Esophagus squamous epithelium (tissue), 5 donors: ENCODE measurements at regions not wholly inside any gene's neighbourhood (a gene's known extent, or its start where the extent isn't known, plus 50 kb on each side); places are given as distances from the start of the nearest gene placed in this dataset.
"Not testable (repeated sequence)": the region's sequence is repeated elsewhere in the genome, so short reads cannot be mapped to it uniquely, and the experiment has no call there.

ENCODE experiments used
- DNase-seq: peaks from one replicate; lab custom pipeline; 2025; lab: John Stamatoyannopoulos, UW
- H3K27ac ChIP-seq, 4 donors: fragments of 200-600 bp; sonication (generic); one replicate each; pipeline ENCODE4 v1.5.1; 2016 to 2019; ENCODE audit warnings: mild to moderate bottlenecking in 1 of 4
- H3K27me3 ChIP-seq, 4 donors: fragments of 200-600 bp; sonication (generic); 1 replicate in 3 of 4; 2 replicates in 1 of 4; pipeline versions ENCODE4 v1.5.1 to v1.6.0; 2017 to 2021; ENCODE audit warnings: antibody characterized with exemption in 1 of 4
- H3K36me3 ChIP-seq, 3 donors: fragments of 200-600 bp; sonication (generic); one replicate each; pipeline ENCODE4 v1.5.1; 2016 to 2019
- H3K4me1 ChIP-seq, 3 donors: fragments of 200-600 bp; sonication (generic); one replicate each; pipeline ENCODE4 v1.5.1; 2017 to 2019
- H3K4me3 ChIP-seq, 4 donors: fragments of 200-600 bp; sonication (generic); 1 replicate in 3 of 4; 2 replicates in 1 of 4; pipeline ENCODE4 v1.5.1; 2016 to 2019; ENCODE audit warnings: mild to moderate bottlenecking in 2 of 4, moderate library complexity in 1 of 4
- H3K9me3 ChIP-seq, 3 donors: fragments of 200-600 bp; sonication (generic); one replicate each; pipeline ENCODE4 v1.5.1; 2016 to 2019
- POLR2A ChIP-seq, 4 donors: fragments of 450-650 bp; IDR thresholded peaks; one replicate each; pipeline ENCODE4 v1.6.1; 2017; ENCODE audit warnings: antibody characterized with exemption in 4 of 4, mild to moderate bottlenecking in 4 of 4, moderate library complexity in 3 of 4
- WGBS, 2 donors: methylation state at CpG; one replicate each; pipeline ENCODE4 v1.1.5; 2018; 5-methylcytosine and 5-hydroxymethylcytosine counted together
- intact Hi-C: fragments of 100-400 bp; cut with DNase I; formaldehyde crosslinking; loops from one replicate; pipeline ENCODE4 v1.15.0; 2022
- TF ChIP-seq, protein P1 (sequence below), 6 experiments: fragments of 450-650 bp in 4 of 6; fragments of 200-600 bp in 2 of 6; sonication (generic) in 2 of 6; IDR thresholded peaks; one replicate each; pipeline ENCODE4 v1.5.1; 2016 to 2019; ENCODE audit warnings: antibody characterized with exemption in 6 of 6, mild to moderate bottlenecking in 4 of 6, moderate library complexity in 4 of 6
- donor health status: DM: yes; HTN: yes; CAD: no.

DNA sequence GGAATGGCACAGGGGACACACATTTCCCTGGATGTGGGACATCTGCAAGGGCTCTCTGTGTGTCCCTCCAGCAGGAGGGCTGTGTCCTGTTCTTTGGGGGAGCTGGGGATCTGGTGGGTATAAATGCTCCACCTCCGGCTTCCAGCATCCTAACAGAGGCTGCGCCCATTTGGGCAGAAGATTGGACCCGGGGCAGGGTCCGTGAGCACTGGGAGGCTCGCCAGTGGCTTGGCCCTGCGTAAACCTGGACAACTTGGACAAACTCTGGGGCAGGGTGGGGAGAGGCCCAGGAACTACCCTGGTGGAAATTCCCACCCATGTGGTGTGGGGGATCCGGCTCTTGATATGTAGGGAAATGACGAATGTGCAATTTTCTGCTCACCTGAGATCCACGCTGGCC lies 80.9 kb downstream of the GADD45G start:
- intact Hi-C loops: no loop called here
- Histone ChIP-seq H3K27ac (peak overlapping the region in 1 of 4 donors; percentile 54), H3K36me3 (no peaks in the 10 kb centered on the region), H3K27me3 (no peaks in the 10 kb centered on the region), H3K9me3 (no peaks in the 10 kb centered on the region), H3K4me3 (no peak overlapping the region), H3K4me1 (peaks cover 13 to 37% (median 17%) of the 10 kb centered on the region in 3 donors)
- TF ChIP-seq, protein P1, sequence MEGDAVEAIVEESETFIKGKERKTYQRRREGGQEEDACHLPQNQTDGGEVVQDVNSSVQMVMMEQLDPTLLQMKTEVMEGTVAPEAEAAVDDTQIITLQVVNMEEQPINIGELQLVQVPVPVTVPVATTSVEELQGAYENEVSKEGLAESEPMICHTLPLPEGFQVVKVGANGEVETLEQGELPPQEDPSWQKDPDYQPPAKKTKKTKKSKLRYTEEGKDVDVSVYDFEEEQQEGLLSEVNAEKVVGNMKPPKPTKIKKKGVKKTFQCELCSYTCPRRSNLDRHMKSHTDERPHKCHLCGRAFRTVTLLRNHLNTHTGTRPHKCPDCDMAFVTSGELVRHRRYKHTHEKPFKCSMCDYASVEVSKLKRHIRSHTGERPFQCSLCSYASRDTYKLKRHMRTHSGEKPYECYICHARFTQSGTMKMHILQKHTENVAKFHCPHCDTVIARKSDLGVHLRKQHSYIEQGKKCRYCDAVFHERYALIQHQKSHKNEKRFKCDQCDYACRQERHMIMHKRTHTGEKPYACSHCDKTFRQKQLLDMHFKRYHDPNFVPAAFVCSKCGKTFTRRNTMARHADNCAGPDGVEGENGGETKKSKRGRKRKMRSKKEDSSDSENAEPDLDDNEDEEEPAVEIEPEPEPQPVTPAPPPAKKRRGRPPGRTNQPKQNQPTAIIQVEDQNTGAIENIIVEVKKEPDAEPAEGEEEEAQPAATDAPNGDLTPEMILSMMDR (IDR thresholded peaks at IDR 0.05): no peak
- no peak for TF ChIP-seq POLR2A (IDR thresholded peaks at IDR 0.05)
- no peak for DNase-seq
- 28 to 63% methylated on average over 3 to 4 of the region's 9 CpGs for WGBS, 2 donors

DNA sequence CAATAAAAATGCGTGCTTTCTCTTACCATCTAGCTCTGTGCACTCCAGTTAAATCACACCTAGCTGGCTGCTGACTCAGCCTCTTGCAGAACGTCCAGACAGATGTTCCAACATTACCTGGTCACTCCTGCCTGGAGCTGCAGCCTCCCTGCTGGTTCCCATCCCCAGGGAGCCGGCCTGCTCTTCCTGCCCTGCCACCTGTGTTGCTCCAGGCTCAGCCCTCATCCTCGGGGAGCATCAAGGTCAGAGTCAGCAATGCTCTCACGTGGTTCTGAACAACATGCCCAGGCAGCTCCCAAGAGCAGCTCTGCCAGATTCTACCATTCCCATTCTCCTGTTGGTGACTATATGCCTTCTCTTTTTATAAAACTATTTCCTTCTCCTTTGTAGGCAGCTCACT lies 81.3 kb downstream of the GADD45G start:
- 25 to 41% methylated on average over 5 of the region's 5 CpGs for WGBS, 2 donors
- H3K36me3 ChIP-seq: no peaks in the 10 kb centered on the region
- no peaks in the 10 kb centered on the region for H3K9me3 ChIP-seq
- peak overlapping the region in 3 of 4 donors; percentile 23 to 54 (median 37) for H3K27ac ChIP-seq
- no peak for TF ChIP-seq POLR2A (IDR thresholded peaks at IDR 0.05)
- TF ChIP-seq, protein P1 (IDR thresholded peaks at IDR 0.05): no peak
- peaks cover 13 to 37% (median 17%) of the 10 kb centered on the region in 3 donors for H3K4me1 ChIP-seq
- no peaks in the 10 kb centered on the region for H3K27me3 ChIP-seq
- no peak overlapping the region for H3K4me3 ChIP-seq
- no peak for DNase-seq
- intact Hi-C loops: no loop called here

DNA sequence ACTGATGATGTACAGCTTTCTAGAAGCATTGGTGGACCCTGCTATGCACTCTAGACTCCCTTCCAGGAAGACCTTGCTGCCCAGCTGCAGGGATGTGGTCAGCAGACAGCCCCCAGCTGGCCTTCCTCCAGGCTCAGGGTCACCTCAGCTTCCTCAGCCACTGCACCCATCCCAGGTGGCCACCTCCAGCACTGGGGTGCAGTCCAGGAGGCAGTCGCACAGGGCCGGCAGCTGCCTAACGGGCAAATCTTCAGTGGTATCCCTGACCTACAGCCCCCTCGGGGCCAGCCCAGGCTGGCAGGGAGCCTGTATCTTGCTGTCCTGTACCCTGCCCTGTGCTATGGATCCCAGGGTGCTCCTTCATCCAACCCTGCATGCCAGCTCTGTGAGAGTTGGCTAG lies 81.8 kb downstream of the GADD45G start:
- no peak overlapping the region for H3K4me3 ChIP-seq
- peak overlapping the region in 3 of 4 donors; percentile 23 to 54 (median 37) for H3K27ac ChIP-seq
- no peak for DNase-seq
- H3K27me3 ChIP-seq: no peaks in the 10 kb centered on the region
- intact Hi-C loops: no loop called here
- TF ChIP-seq, protein P1 (IDR thresholded peaks at IDR 0.05): no peak
- no peak for TF ChIP-seq POLR2A (IDR thresholded peaks at IDR 0.05)
- WGBS, 2 donors: no CpG with 5 or more reads among the region's 4 CpGs
- no peaks in the 10 kb centered on the region for H3K36me3 ChIP-seq
- peaks cover 13 to 37% (median 17%) of the 10 kb centered on the region in 3 donors for H3K4me1 ChIP-seq
- H3K9me3 ChIP-seq: no peaks in the 10 kb centered on the region

DNA sequence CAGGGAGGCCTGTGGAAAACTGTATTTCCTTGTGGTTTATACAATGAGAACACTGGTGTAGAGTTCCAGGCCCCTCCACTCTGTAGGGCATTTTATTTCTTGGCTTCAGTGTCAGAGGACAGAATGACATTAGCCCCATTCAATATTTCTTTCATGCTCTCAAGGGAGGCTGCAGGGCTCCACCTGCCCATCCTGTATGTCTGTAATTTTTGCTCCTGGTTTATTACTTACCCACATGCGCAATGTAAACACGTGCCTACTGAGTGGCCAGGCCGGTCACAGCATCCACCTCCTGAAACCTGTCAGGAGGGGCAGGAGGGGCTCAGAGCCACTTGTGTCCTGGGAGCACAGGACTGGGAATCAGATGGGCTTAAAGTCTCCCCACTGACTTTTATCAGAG lies 82.4 kb downstream of the GADD45G start:
- H3K9me3 ChIP-seq: no peaks in the 10 kb centered on the region
- 94 to 100% methylated on average over 3 of the region's 3 CpGs for WGBS, 2 donors
- H3K4me3 ChIP-seq: no peak overlapping the region
- TF ChIP-seq POLR2A (IDR thresholded peaks at IDR 0.05): no peak
- TF ChIP-seq, protein P1 (IDR thresholded peaks at IDR 0.05): no peak
- intact Hi-C loops: no loop called here
- peaks cover 13 to 37% (median 17%) of the 10 kb centered on the region in 3 donors for H3K4me1 ChIP-seq
- no peak overlapping the region for H3K27ac ChIP-seq
- DNase-seq: no peak
- H3K27me3 ChIP-seq: no peaks in the 10 kb centered on the region
- no peaks in the 10 kb centered on the region for H3K36me3 ChIP-seq

GRCh38 chr9:89687848-89688247 lies 83.0 kb downstream of the GADD45G start:
- Histone ChIP-seq H3K27me3 (no peaks in the 10 kb centered on the region), H3K36me3 (no peaks in the 10 kb centered on the region), H3K9me3 (no peaks in the 10 kb centered on the region), H3K4me1 (peaks cover 13 to 37% (median 17%) of the 10 kb centered on the region in 3 donors), H3K27ac (no peak overlapping the region), H3K4me3 (no peak overlapping the region)
- 82 to 87% methylated on average over 3 to 6 of the region's 6 CpGs for WGBS, 2 donors
- no peak for DNase-seq
- intact Hi-C loops: no loop called here
- TF ChIP-seq, protein P1 (IDR thresholded peaks at IDR 0.05): no peak
- no peak for TF ChIP-seq POLR2A (IDR thresholded peaks at IDR 0.05)

DNA sequence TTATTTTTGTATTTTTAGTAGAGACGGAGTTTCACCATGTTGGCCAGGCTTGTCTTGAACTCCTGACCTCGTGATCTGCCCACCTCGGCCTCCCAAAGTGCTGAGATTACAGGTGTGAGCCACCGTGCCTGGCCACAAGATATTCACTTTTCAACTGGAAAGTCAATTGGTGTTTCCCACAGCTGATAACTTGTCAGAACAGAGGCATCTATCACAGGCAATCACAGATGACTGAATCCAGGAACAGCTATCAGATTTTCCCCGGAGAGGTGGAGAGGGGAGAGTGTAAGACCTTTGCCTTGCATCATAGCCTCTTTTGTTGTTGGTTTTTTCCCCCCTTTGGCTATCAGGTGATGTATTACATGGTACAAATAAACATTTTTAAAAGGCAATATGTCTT lies 84.5 kb downstream of the GADD45G start:
- intact Hi-C loops, H3K36me3 ChIP-seq, DNase-seq, H3K27me3 ChIP-seq, H3K27ac ChIP-seq, H3K9me3 ChIP-seq, H3K4me3 ChIP-seq: not testable (repeated sequence)
- 74 to 89% methylated on average over 5 of the region's 5 CpGs for WGBS, 2 donors
- peaks cover 13 to 33% (median 17%) of the 10 kb centered on the region in 3 donors for H3K4me1 ChIP-seq
